ENCODE measurements at regions not wholly inside any gene's neighbourhood (a gene's known extent, or its start where the extent isn't known, plus 50 kb on each side); places are given as distances from the start of the nearest gene placed in this dataset.
"Not testable (repeated sequence)": the region's sequence is repeated elsewhere in the genome, so short reads cannot be mapped to it uniquely, and the experiment has no call there.

DNA sequence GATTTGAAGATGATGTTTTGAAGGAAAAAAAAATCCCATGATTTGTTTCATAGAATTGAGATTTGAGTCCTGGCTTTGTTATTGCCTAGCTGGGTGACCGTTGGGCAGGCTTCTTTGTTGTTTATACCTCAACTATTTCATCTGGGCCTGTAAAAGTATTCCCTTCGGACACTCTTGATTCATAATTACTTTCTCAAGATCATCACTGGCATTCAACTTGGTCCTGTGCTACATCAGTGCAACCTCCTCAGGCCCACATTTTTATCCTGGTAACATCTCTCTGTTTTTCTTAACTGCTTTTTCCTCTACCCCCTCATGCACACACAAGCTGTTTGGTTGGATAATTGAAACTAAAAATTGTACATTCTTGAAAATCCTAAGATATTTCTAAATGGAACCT is 67.5 kb upstream of the P3H2 start:
- no peak for DNase-seq

DNA sequence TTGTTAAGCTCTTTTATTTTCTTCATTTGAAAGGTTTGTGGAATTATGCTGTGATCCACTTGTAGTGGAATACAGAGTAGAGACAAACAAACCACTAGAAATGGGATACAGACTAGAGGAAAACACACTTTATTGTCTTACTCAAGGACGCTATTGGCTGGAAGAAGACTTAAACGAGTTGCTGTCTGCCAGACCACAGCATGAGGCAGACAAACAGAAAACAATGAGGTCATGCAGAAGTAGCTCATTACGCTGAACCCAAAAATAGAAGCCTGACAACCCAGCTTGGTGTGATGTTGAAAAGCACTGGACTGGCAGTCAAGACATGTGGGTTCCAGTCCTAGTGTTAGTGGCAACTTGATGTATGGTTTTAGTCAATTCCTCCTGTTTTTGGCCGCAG is 62.4 kb upstream of the P3H2 start:
- DNase-seq: no peak

DNA sequence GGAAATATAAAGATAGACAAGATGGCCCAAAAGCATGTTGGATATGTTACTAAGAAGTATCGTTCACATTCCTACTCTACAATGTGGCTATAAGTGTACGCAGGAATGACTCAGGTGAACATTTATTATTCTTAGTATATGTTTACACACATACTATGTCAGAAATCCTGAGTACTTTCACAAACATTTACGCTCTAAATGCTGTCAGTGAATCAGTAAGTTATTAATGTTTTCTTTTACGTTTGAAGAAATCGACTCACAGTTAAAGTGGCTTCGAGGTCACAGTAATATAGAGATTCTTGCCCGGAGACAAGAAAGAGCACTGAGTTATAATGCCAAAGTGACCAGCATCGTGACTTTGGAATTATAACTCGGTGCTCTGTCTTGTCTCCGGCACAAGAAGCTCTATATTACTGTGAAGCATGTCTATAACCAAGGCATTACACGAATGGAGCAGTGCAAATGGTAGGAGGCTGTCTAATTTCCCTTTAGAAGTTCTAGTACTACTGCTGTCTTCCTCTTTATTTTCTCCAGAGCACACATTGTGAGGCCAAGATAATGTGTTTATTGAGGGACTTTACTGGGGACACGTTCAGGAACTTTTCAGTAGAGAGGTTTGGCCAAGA is 61.8 kb upstream of the P3H2 start:
- no peak for DNase-seq

DNA sequence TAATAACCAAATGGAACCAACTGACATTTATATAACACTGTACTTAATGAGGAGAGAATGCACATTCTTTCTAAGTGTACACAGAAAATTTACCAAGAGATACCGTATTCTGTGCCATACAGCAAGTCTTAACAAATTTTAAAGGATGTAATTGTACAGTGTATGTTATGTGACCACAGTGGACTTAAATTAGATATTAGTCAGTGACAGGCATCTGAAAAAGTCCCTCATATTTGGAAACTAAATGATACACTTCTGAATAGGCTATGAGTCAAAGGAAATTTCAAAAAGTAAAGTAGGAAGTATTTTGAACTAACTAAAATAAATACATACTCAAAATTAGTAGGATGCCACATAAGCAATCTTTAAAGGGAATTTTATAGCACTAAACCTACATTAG is 59.6 kb upstream of the P3H2 start:
- no peak for DNase-seq

DNA sequence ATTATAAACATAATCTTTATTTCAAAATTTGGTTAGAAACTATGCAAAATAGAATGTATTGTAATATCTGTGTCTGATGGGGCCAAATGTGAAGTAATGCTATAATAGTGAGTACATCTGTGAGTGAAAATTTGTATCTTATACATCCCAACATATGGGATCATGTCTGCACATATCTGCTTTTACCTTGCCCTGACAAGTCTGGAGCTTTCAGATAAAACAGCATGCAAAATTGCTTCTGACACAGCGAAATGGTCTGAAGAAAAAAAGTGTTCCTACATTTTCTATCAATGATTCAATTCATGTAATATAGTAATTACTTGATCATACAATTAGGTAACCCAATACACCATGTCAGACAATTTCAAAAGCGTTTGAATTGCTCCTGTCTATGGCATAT is 58.1 kb upstream of the P3H2 start:
- no peak for DNase-seq

DNA sequence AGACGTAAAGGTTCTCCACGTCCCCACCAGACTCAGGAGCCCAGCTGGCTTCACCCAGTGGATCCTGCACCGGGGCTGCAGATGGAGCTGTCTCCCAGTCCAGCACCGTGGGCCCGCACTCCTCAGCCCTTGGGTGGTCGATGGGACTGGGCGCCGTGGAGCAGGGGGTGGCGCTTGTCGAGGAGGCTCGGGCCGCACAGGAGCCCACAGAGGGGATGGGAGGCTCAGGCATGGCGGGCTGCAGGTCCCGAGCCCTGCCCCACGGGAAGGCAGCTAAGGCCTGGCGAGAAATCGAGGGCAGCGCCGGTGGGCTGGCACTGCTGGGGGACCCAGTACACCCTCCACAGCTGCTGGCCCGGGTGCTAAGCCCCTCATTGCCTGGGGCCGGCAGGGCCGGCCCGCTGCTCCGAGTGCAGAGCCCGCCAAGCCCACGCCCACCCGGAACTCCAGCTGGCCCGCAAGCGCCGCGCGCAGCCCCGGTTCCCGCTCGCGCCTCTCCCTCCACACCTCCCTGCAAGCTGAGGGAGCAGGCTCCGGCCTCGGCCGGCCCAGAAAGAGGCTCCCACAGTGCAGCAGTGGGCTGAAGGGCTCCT is 56.3 kb upstream of the P3H2 start:
- DNase-seq: not testable (repeated sequence)

DNA sequence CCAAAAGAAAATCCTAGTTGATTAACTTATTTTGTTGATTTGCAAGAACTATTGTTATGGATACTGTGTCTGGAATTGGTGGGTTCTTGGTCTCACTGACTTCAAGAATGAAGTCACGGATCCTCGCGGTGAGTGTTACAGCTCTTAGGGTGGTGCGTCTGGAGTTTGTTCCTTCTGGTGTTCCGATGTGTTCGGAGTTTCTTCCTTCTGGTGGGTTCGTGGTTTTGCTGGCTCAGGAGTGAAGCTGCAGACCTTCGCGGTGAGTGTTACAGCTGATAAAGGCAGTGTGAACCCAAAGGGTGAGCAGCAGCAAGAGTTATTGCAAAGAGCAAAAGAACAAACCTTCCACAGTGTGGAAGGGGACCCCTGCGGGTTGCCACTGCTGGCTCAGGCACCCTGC is 55.4 kb upstream of the P3H2 start:
- DNase-seq: not testable (repeated sequence)

DNA sequence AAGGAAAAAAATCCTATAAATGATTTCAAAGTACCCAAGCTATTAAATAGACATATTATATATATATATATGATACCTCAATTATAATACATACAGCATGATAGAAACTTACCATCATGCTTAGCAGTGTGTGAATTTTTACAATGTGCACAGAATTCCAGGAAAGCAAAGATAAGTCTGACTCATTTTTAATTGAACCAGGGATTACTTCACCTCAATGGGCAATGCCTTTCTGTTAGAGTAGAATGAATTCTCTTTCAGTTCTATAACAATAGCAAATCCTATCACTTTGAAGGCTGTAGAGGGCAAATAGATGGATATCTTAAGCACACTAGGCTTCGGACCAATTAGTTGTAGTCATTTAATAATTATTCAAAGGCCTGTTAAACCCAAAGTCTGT is 54.8 kb upstream of the P3H2 start:
- DNase-seq: no peak

DNA sequence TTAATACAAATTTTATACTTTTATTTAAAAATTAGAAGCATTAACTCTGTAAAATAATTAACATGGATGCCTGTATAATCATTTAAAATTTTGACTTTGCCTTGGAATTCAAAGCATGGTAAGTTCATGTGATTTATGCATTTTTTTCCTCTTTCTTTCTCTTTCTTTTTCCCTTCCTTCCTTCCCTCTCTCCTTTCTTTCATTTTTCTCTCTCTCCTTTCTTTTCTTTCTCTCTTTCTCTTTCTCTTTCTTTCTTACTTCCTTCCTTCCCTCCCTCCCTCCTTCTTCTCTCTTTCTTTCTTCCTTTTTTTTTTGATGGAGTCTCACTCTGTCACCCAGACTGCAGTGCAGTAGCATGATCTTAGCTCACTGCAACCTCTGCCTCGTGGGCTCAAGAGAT is 53.8 kb upstream of the P3H2 start:
- DNase-seq: no peak

DNA sequence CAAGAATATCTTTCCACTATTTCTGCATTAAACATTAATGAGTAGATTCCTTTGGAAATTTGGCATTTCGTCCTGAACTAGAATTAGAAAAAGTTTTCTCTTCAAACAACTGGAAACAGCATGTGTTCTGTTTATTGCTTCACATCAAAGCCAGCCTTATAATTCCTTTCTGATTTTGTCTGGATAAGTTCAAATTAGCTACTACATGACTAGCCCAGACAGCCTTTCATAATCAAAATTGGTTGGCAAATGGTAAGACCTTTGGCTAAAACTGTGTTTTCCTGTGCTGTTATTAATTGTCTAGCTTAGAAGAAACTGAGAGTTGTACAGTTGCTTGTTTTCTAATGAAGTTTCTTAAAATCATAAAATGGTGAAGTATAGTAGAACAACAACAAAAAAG is 52.7 kb upstream of the P3H2 start:
- DNase-seq: no peak

DNA sequence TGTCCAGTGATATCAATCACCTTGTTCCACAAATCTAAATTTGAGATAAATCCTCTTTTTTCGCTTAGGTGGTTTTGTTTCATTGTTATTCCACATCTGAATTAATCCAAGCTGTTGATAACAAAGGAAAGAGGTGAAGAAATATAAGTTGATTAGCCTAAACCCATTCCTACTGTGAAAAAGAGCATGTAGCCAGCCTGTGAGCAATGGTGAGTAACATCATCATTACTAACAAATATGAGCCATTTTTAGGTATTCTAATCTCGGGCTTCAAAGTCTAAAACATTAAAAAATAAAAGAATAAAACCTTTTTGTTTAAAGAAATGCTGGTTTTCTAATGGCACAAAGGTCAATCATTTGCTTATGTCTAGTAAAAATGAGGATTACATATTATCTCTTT is 52.1 kb upstream of the P3H2 start:
- DNase-seq: no peak
